OCI-LY1 (cell line): ENCODE measurements at regions not wholly inside any gene's neighbourhood (a gene's known extent, or its start where the extent isn't known, plus 50 kb on each side); places are given as distances from the start of the nearest gene placed in this dataset.

Source experiments
- EZH2 ChIP-seq: fragments of 200-600 bp; sonication (generic), shearing (Covaris generic); IDR thresholded peaks from 2 replicates; pipeline ENCODE4 v1.8.0; 2017; ENCODE audit warnings: borderline replicate concordance, mixed run types, mild to moderate bottlenecking, antibody characterized with exemption, low read length, moderate library complexity, mixed read lengths
- TF ChIP-seq, protein P1 (sequence below): fragments of 200-600 bp; sonication (generic), shearing (Covaris generic); IDR thresholded peaks from 2 replicates; pipeline ENCODE4 v1.5.1; 2017; ENCODE audit warnings: mild to moderate bottlenecking, antibody characterized with exemption, low read length, moderate library complexity, mixed read lengths

DNA sequence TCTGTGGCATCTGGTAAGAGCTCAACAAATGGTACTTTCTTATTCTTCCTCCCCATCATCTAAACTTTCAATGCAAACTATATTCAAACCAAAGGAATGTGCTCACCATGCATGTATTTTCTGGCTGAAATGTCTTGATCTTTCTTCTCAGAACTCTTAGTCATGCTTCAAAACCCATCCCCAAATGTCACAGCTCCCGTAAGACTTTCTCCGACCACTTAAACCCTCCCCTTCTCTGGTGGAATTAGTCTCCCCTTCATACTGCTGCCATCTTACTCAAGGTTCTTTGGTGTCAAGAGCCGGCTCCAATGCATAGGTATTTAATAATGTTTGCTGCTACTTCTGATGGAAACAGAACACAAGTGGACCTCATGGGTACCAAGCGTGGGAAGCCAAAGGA, 538.1 kb downstream of the MATN1 start:
- TF ChIP-seq, protein P1, sequence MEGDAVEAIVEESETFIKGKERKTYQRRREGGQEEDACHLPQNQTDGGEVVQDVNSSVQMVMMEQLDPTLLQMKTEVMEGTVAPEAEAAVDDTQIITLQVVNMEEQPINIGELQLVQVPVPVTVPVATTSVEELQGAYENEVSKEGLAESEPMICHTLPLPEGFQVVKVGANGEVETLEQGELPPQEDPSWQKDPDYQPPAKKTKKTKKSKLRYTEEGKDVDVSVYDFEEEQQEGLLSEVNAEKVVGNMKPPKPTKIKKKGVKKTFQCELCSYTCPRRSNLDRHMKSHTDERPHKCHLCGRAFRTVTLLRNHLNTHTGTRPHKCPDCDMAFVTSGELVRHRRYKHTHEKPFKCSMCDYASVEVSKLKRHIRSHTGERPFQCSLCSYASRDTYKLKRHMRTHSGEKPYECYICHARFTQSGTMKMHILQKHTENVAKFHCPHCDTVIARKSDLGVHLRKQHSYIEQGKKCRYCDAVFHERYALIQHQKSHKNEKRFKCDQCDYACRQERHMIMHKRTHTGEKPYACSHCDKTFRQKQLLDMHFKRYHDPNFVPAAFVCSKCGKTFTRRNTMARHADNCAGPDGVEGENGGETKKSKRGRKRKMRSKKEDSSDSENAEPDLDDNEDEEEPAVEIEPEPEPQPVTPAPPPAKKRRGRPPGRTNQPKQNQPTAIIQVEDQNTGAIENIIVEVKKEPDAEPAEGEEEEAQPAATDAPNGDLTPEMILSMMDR = no peak
- TF ChIP-seq EZH2 = no peak
